ENCODE measurements at regions not wholly inside any gene's neighbourhood (a gene's known extent, or its start where the extent isn't known, plus 50 kb on each side); places are given as distances from the start of the nearest gene placed in this dataset.

DNA sequence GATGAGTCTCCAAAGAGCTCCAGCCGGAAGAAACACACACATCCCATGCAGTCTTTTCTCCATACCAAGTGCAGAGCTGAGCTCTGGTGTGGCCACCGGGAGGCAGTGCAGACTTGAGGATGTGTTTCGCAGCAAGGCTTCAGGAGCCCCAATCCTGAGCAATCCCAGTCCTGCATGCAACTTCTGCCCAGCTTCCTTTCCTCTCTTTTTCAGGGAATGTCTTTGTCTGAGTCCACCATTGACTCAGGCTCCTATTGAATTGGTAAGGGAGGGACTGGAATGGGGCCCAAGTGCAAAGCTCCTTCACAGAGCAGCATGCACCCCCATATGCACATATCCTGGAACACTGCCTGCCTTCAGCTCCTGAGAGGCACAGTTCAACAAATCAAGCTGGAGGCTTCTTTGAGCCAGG lies 50.5 kb upstream of the ASIP start:
- TF ChIP-seq POLR2A (IDR thresholded peaks at IDR 0.05; ENCODE audit: low read depth, low read length) (0 out of 2 replicates have a peak, but pooled peaks have one; percentile 33), SMC3 (IDR thresholded peaks at IDR 0.05; ENCODE audit: low read depth, low read length) (peak; percentile 80), RAD21 (IDR thresholded peaks at IDR 0.05; ENCODE audit: low read length) (peak; percentile 95), CHD1 (IDR thresholded peaks at IDR 0.05; ENCODE audit: low read depth, low read length) (no peak)
- TF ChIP-seq, protein P1, sequence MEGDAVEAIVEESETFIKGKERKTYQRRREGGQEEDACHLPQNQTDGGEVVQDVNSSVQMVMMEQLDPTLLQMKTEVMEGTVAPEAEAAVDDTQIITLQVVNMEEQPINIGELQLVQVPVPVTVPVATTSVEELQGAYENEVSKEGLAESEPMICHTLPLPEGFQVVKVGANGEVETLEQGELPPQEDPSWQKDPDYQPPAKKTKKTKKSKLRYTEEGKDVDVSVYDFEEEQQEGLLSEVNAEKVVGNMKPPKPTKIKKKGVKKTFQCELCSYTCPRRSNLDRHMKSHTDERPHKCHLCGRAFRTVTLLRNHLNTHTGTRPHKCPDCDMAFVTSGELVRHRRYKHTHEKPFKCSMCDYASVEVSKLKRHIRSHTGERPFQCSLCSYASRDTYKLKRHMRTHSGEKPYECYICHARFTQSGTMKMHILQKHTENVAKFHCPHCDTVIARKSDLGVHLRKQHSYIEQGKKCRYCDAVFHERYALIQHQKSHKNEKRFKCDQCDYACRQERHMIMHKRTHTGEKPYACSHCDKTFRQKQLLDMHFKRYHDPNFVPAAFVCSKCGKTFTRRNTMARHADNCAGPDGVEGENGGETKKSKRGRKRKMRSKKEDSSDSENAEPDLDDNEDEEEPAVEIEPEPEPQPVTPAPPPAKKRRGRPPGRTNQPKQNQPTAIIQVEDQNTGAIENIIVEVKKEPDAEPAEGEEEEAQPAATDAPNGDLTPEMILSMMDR (conservative IDR thresholded peaks at IDR 0.05; ENCODE audit: low read depth, low read length) = peak; percentile 89
- TF ChIP-seq, protein P2, sequence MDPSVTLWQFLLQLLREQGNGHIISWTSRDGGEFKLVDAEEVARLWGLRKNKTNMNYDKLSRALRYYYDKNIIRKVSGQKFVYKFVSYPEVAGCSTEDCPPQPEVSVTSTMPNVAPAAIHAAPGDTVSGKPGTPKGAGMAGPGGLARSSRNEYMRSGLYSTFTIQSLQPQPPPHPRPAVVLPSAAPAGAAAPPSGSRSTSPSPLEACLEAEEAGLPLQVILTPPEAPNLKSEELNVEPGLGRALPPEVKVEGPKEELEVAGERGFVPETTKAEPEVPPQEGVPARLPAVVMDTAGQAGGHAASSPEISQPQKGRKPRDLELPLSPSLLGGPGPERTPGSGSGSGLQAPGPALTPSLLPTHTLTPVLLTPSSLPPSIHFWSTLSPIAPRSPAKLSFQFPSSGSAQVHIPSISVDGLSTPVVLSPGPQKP (IDR thresholded peaks at IDR 0.05; ENCODE audit: borderline replicate concordance, low read depth, low read length) = no peak
- no TSS peak for BruUV-seq (replicated peaks)
- H3K27ac ChIP-seq (ENCODE audit: insufficient read depth, low read length) = no peak overlapping the region
- no peak overlapping the region for H2BK120ac ChIP-seq (ENCODE audit: low read depth, low read length)
- no peak overlapping the region for H2BK5ac ChIP-seq (ENCODE audit: low read depth, low read length, poor library complexity, severe bottlenecking)
- H3K27me3 ChIP-seq (ENCODE audit: control insufficient read depth, insufficient read depth, low read length) = peaks cover 54% of the 10 kb centered on the region
- CTCF ChIA-PET = interaction anchor here (0.5 to 1.4 kb wide), 12 partner anchors 9 to 578 kb away, joined by 3 to 10 read pairs (median 3); no protein-coding TSS in a partner anchor
- no peak overlapping the region for H3K4me2 ChIP-seq (ENCODE audit: low read depth, low read length)
- H2BK15ac ChIP-seq (ENCODE audit: low read depth, low read length) = no peak overlapping the region
- no peak overlapping the region for H4K5ac ChIP-seq (ENCODE audit: low read depth, low read length)
- no peaks in the 10 kb centered on the region for H3K9me1 ChIP-seq (ENCODE audit: insufficient read depth, low read length)
- no peak overlapping the region for H3K23ac ChIP-seq (ENCODE audit: low read depth, low read length)
- no CpG with 5 or more reads among the region's 3 CpGs for WGBS, 2 experiments (ENCODE audit: extremely low coverage in 2 of 2, insufficient read length in 1 of 2)
- H3K9ac ChIP-seq (ENCODE audit: low read depth, low read length) = no peak overlapping the region
- H2AK5ac ChIP-seq (ENCODE audit: low read depth, low read length) = no peak overlapping the region
- H3K56ac ChIP-seq (ENCODE audit: extremely low read depth, insufficient read depth, low read length) = no peak overlapping the region
- in situ Hi-C loops (cut with MboI; ENCODE audit: low sequenced_read_pairs) (loop anchor here (5.0 to 10.0 kb wide), 2 partner anchors 62 to 94 kb away; no protein-coding TSS in a partner anchor), intact Hi-C loops (cut with micrococcal nuclease) (loop anchor here (2.0 to 10.0 kb wide), 3 partner anchors 57 to 284 kb away; partner anchors contain the start of gene AHCY), dilution Hi-C loops (cut with HindIII; ENCODE audit: low sequenced_read_pairs, unreplicated experiment) (no loop called here)
- H4K91ac ChIP-seq (ENCODE audit: insufficient read depth, low read depth, low read length) = no peak overlapping the region
- H2AK9ac ChIP-seq (replicated peaks; ENCODE audit: low read depth, low read length, poor library complexity) = no peak overlapping the region
- no peaks in the 10 kb centered on the region for H3K36me3 ChIP-seq (ENCODE audit: control insufficient read depth, insufficient read depth, low read length)
- no peaks in the 10 kb centered on the region for H3K79me1 ChIP-seq (ENCODE audit: low read depth in 1 of 2, low read length in 2 of 2)
- ATAC-seq (ENCODE audit: low read depth) = peak; percentile 100
- no peaks in the 10 kb centered on the region for H4K20me1 ChIP-seq (ENCODE audit: insufficient read depth, low read length)
- H2BK20ac ChIP-seq (ENCODE audit: low read depth, low read length) = no peak overlapping the region
- no peak overlapping the region for H4K8ac ChIP-seq (ENCODE audit: low read depth in 2 of 2, low read length in 2 of 2)
- H3K4ac ChIP-seq (ENCODE audit: low read depth, low read length) = no peak overlapping the region
- H2AFZ ChIP-seq (replicated peaks; ENCODE audit: low read length, poor library complexity) = peak overlapping the region; percentile 67
- no peak overlapping the region for H3K18ac ChIP-seq (ENCODE audit: low read depth, low read length)
- no peaks in the 10 kb centered on the region for H3K9me3 ChIP-seq (ENCODE audit: control insufficient read depth, insufficient read depth, low read length)
- peak; percentile 87 for DNase-seq
- POLR2A ChIA-PET (ENCODE audit: unreplicated experiment) = no interaction called here
- H3K4me1 ChIP-seq (ENCODE audit: control insufficient read depth, insufficient read depth, low read length) = no peaks in the 10 kb centered on the region
- H3K14ac ChIP-seq (replicated peaks; ENCODE audit: low read depth, low read length) = no peak overlapping the region
- no peak overlapping the region for H3K4me3 ChIP-seq (ENCODE audit: insufficient read depth, low read depth, low read length)

Data from IMR-90 (cell line).